ENCODE measurements at regions not wholly inside any gene's neighbourhood (a gene's known extent, or its start where the extent isn't known, plus 50 kb on each side); places are given as distances from the start of the nearest gene placed in this dataset.

GRCh38 chr12:53870117-53870516, 68.5 kb upstream of the HOXC13 start:
- no TSS peak for BruUV-seq (replicated peaks)
- POLR2A ChIA-PET = no interaction called here
- H3K4me2 ChIP-seq (ENCODE audit: low read depth, low read length) = no peak overlapping the region
- no peaks in the 10 kb centered on the region for H3K27me3 ChIP-seq (ENCODE audit: control insufficient read depth in 1 of 2, insufficient read depth in 2 of 2, low read length in 2 of 2)
- intact Hi-C loops (cut with micrococcal nuclease; ENCODE audit: unreplicated experiment) = no loop called here
- in situ Hi-C loops (cut with HindIII; ENCODE audit: extremely low pct_ligation_motif_present, low pct_unique_long_range_greater_than_20kb) = no loop called here
- no peaks in the 10 kb centered on the region for H4K20me1 ChIP-seq (ENCODE audit: insufficient read depth, low read length)
- H3K79me2 ChIP-seq (ENCODE audit: insufficient read depth, low read length) = no peaks in the 10 kb centered on the region
- no peaks in the 10 kb centered on the region for H3K9me3 ChIP-seq (ENCODE audit: low read length)
- no peak overlapping the region for H3K4me3 ChIP-seq (replicated peaks in 1 of 3; ENCODE audit: insufficient read depth in 1 of 3, low read depth in 2 of 3, low read length in 3 of 3)
- H2AFZ ChIP-seq (ENCODE audit: low read length) = no peak overlapping the region
- FAIRE-seq (no peak), DNase-seq (ENCODE audit: low spot score) (no peak), ATAC-seq (no peak)
- 16% methylated on average over 4 of the region's 4 CpGs for WGBS (ENCODE audit: low lambda C conversion rate)
- TF ChIP-seq KAT8 (CRISPR knock-in tag; IDR thresholded peaks at IDR 0.05) (no peak), ZNF589 (CRISPR knock-in tag; conservative IDR thresholded peaks at IDR 0.05) (no peak), YEATS4 (CRISPR knock-in tag; IDR thresholded peaks at IDR 0.05; ENCODE audit: borderline replicate concordance) (no peak), MXD4 (CRISPR knock-in tag; IDR thresholded peaks at IDR 0.05) (no peak), ZNF576 (CRISPR knock-in tag; IDR thresholded peaks at IDR 0.05) (no peak), SIX4 (CRISPR knock-in tag; IDR thresholded peaks at IDR 0.05) (no peak), ZNF431 (CRISPR knock-in tag; IDR thresholded peaks at IDR 0.05; ENCODE audit: borderline replicate concordance, low read depth) (no peak), ZNF629 (CRISPR knock-in tag; conservative IDR thresholded peaks at IDR 0.05) (no peak), CSRNP2 (CRISPR knock-in tag; conservative IDR thresholded peaks at IDR 0.05; ENCODE audit: low read depth) (no peak)
- no peak overlapping the region for H3K27ac ChIP-seq (ENCODE audit: extremely low read length, insufficient read depth, low read length)
- H3K36me3 ChIP-seq (replicated peaks in 1 of 2; ENCODE audit: control insufficient read depth in 1 of 2, insufficient read depth in 2 of 2, low read length in 2 of 2) = no peaks in the 10 kb centered on the region
- H3K4me1 ChIP-seq (ENCODE audit: insufficient read depth, low read length) = no peaks in the 10 kb centered on the region
- CTCF ChIA-PET (ENCODE audit: low intra/inter-chr PET ratio, low total read pairs) = no interaction called here
- no peak overlapping the region for H3K9ac ChIP-seq (ENCODE audit: insufficient read depth, low read depth, low read length)

- TF ChIP-seq PAWR (CRISPR knock-in tag; IDR thresholded peaks at IDR 0.05; ENCODE audit: borderline replicate concordance) (no peak), ZSCAN12 (CRISPR knock-in tag; IDR thresholded peaks at IDR 0.05) (no peak), SMARCE1 (IDR thresholded peaks at IDR 0.05; ENCODE audit: borderline replicate concordance) (no peak), GATAD2A (CRISPR knock-in tag; IDR thresholded peaks at IDR 0.05) (no peak), ZNF891 (CRISPR knock-in tag; IDR thresholded peaks at IDR 0.05) (no peak), USF2 (IDR thresholded peaks at IDR 0.05; ENCODE audit: low read depth, low read length) (no peak), USF2 (CRISPR knock-in tag; IDR thresholded peaks at IDR 0.05; ENCODE audit: borderline replicate concordance) (no peak)
- no TSS peak for BruUV-seq (replicated peaks)
- H4K20me1 ChIP-seq (ENCODE audit: insufficient read depth, low read length) = no peaks in the 10 kb centered on the region
- no peaks in the 10 kb centered on the region for H3K36me3 ChIP-seq (replicated peaks in 1 of 2; ENCODE audit: control insufficient read depth in 1 of 2, insufficient read depth in 2 of 2, low read length in 2 of 2)
- CTCF ChIA-PET (ENCODE audit: low intra/inter-chr PET ratio, low total read pairs) = no interaction called here
- H3K27me3 ChIP-seq (ENCODE audit: control insufficient read depth in 1 of 2, insufficient read depth in 2 of 2, low read length in 2 of 2) = no peaks in the 10 kb centered on the region
- H3K79me2 ChIP-seq (ENCODE audit: insufficient read depth, low read length) = no peaks in the 10 kb centered on the region
- POLR2A ChIA-PET = no interaction called here
- no peak for ATAC-seq
- H3K4me2 ChIP-seq (ENCODE audit: low read depth, low read length) = no peak overlapping the region
- H3K9me3 ChIP-seq (ENCODE audit: low read length) = no peaks in the 10 kb centered on the region
- FAIRE-seq = no peak
- no peak overlapping the region for H3K27ac ChIP-seq (ENCODE audit: extremely low read length, insufficient read depth, low read length)
- no peak for DNase-seq (ENCODE audit: low spot score)
- H3K4me3 ChIP-seq (replicated peaks in 1 of 3; ENCODE audit: insufficient read depth in 1 of 3, low read depth in 2 of 3, low read length in 3 of 3) = no peak overlapping the region
- H3K9ac ChIP-seq (ENCODE audit: insufficient read depth, low read depth, low read length) = no peak overlapping the region
- no peaks in the 10 kb centered on the region for H3K4me1 ChIP-seq (ENCODE audit: insufficient read depth, low read length)
- in situ Hi-C loops (cut with HindIII; ENCODE audit: extremely low pct_ligation_motif_present, low pct_unique_long_range_greater_than_20kb) = no loop called here
- H2AFZ ChIP-seq (ENCODE audit: low read length) = no peak overlapping the region
- intact Hi-C loops (cut with micrococcal nuclease; ENCODE audit: unreplicated experiment) = no loop called here
Measured at GRCh38 chr12:53871367-53871766, 67.3 kb upstream of the HOXC13 start.

All from HepG2 (cell line).